VCaP (cell line): ENCODE measurements at regions not wholly inside any gene's neighbourhood (a gene's known extent, or its start where the extent isn't known, plus 50 kb on each side); places are given as distances from the start of the nearest gene placed in this dataset.

ENCODE experiments used
- H3K27ac ChIP-seq: fragments of 450-650 bp; 2 replicates; pipeline ENCODE4 v1.5.1; 2017
- TF ChIP-seq, protein P1 (sequence below): fragments of 450-650 bp; conservative IDR thresholded peaks from 2 replicates; pipeline ENCODE4 v1.5.1; 2017; ENCODE audit warnings: mild to moderate bottlenecking, moderate library complexity

DNA sequence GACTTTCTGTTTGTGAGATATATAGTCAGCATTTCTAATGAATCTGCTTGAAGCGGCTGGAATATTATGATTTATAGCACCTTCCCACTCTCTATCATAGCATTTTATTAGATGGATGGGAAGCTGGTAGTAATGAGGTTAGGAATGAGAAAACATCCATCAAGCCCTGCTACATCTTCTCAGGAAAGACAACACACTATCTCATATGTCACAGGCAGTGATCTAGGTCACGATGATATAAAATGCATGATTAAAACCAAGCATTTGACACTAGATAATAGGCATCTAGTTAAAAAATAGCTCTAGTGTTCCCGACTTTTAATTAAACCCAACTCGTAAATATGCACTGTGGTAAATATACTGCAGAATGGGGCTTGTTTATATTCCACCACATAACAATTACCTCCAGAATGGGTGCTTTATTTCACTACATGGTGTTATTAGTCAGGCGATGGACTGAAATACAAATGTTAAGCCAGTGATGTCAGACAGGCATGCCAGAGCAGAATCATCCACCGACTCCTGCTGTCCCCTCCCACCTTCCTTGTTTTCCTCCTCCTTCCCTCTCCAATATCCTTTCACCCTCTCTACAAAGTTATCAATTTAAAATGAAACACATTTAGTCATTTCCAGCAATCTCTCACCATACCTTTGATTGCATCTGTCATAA, 286.8 kb downstream of the SPATA31D1 start:
- TF ChIP-seq, protein P1, sequence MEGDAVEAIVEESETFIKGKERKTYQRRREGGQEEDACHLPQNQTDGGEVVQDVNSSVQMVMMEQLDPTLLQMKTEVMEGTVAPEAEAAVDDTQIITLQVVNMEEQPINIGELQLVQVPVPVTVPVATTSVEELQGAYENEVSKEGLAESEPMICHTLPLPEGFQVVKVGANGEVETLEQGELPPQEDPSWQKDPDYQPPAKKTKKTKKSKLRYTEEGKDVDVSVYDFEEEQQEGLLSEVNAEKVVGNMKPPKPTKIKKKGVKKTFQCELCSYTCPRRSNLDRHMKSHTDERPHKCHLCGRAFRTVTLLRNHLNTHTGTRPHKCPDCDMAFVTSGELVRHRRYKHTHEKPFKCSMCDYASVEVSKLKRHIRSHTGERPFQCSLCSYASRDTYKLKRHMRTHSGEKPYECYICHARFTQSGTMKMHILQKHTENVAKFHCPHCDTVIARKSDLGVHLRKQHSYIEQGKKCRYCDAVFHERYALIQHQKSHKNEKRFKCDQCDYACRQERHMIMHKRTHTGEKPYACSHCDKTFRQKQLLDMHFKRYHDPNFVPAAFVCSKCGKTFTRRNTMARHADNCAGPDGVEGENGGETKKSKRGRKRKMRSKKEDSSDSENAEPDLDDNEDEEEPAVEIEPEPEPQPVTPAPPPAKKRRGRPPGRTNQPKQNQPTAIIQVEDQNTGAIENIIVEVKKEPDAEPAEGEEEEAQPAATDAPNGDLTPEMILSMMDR = no peak
- H3K27ac ChIP-seq = no peak overlapping the region

DNA sequence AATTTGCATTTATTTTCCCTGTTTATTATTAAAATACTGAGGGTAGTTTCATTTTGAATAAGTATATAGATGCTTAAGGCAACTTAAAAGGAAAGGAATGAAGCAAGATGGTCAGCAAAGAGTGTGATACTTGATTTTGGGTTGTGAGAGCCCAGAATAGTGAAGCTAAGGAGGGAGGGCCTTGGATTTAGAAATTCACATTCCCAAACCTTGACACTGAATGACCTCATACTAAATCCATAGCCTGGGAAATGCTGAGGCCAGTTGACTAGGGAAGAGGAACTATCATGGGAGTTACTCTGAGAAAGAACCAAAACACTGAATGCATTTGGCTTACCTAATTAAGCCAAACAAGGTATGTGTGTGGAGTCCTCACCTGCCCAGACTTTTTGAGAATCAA, 292.5 kb downstream of the SPATA31D1 start:
- TF ChIP-seq, protein P1 = no peak
- H3K27ac ChIP-seq = no peak overlapping the region

DNA sequence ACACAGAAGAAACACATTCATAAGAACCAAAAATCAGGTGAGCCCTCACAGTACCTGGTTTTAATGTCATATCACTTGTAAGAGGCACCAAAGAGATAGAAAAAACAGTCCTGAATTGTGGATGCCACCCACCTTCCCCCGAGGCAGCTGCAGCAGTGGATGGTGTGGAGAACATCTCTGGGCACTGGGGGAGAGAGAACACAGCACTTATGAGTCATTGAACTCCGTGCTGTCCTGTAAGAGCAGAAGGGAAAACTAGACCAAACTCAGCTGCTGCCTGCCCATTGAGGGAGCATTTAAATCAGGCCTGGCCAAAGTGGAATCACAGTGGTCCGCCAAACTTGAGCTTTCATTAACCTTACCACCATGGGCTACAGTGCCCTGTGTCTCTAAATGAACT, 296.2 kb downstream of the SPATA31D1 start:
- TF ChIP-seq, protein P1 = no peak

DNA sequence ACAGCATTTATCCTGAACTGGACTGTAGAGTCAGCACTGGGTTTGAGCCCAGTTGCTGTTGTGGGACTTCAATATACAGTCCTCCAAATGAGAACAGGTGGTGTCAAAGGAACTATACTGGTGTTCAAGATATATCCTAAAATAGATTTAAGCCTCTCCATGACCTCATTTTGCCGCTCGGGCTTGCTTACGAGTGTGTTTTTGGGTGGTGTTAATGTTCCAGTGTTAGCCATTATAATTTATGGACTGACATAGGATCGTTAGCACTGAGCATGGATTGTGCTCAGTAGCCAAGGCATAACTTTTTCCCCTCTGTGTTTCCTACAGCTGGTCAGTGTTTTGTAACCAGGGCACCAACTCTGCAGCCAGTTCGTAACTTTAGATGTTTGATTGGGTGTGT, 306.6 kb downstream of the SPATA31D1 start:
- TF ChIP-seq, protein P1 = no peak

More for the DNA sequence above, 296.2 kb downstream of the SPATA31D1 start:
- no peak overlapping the region for H3K27ac ChIP-seq

DNA sequence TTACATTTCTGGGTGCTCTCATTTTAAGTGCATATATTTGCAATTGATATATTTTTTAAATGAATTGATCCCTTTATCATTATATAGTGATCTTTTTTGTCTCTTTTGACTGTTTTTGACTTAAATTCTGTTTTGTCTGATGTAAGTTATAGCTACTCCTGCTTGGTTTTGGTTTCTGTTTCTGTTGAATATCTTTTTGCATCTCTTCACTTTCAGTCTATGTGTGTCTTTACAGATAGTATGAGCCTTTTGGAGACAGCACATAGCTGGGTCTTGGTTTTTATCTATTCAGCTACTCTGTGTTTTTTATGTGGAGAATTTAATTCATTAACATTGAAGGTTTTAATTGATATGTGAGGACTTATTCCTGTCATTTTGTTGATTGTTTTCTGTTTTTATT, 311.3 kb downstream of the SPATA31D1 start:
- TF ChIP-seq, protein P1 = no peak
- no peak overlapping the region for H3K27ac ChIP-seq

More for the DNA sequence above, 306.6 kb downstream of the SPATA31D1 start:
- H3K27ac ChIP-seq = no peak overlapping the region

DNA sequence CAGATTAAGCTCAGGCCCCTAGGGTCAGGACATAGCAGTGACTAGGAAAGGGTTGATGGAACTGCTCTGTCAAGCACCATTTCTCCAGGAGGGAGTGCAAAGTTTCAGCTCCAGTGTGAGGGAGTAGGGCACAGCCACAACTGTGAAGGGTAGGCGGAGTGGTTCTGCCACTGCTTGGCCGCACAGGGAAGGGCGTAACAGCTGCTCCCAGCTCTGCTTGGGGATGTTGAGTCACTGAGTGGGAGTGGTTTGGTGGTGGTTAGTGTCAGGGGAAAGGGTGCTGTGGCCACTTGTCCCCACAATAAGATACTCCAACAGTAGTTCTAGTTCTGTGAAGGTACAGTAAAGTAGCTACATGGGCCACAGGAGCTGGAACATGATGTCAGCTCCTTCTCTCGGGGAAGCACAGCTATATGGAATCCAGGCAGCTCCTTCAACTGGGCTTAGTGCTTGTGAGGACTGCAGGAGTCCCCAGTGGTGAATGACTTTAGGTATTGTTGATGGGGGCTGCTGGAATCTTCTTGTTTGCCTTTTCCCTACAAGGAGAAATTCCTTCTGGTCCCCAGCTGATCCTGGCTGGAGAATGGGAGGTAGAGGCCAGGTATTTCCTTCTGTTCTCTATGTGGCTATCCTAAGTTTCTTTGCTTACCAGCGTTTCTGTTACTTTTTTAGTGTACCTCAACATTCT, 314.5 kb downstream of the SPATA31D1 start:
- TF ChIP-seq, protein P1 = no peak

DNA sequence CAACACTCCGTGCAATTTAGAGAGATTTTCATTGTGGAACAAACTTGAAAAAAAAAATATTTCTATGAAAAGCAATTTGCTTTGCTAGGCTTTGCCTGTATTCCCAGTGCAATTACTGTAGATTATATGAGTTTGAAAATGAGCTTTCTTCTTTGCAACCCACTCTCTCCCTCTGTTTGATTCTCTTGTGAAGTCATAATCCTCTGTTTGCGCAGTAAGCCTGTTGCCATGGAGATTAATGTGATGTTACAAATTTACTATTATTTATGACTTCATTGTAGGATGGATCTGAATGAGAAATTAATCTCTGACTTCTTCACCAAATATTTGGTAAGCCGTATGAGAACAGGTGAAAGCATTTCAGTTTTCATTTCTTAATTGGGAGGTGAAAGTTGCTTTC, 320.3 kb downstream of the SPATA31D1 start:
- TF ChIP-seq, protein P1 = no peak
- no peak overlapping the region for H3K27ac ChIP-seq

More for the DNA sequence above, 314.5 kb downstream of the SPATA31D1 start:
- no peak overlapping the region for H3K27ac ChIP-seq
